ENCODE measurements at regions not wholly inside any gene's neighbourhood (a gene's known extent, or its start where the extent isn't known, plus 50 kb on each side); places are given as distances from the start of the nearest gene placed in this dataset.

GRCh38 chr2:236998236-236998635 is 87.5 kb upstream of the COPS8 start:
- Histone ChIP-seq H3K9ac (replicated peaks in 1 of 4; ENCODE audit: extremely low read depth in 1 of 4, low read depth in 3 of 4, low read length in 3 of 4) (no peak overlapping the region), H4K91ac (replicated peaks; ENCODE audit: insufficient read length, low read length) (no peak overlapping the region), H4K8ac (ENCODE audit: extremely low read depth, insufficient read depth, low read length) (no peak overlapping the region), H2BK5ac (ENCODE audit: low read depth, low read length) (no peak overlapping the region), H3K27me3 (replicated peaks in 1 of 4; ENCODE audit: control insufficient read depth in 3 of 4, extremely low read depth in 1 of 4, insufficient read depth in 3 of 4, low read length in 3 of 4) (no peaks in the 10 kb centered on the region), H3K4me2 (ENCODE audit: insufficient read depth in 1 of 2, low read depth in 2 of 2, low read length in 2 of 2) (no peak overlapping the region), H3K4ac (replicated peaks; ENCODE audit: insufficient read length, low read depth, low read length) (no peak overlapping the region), H4K5ac (ENCODE audit: insufficient read length, low read depth, low read length) (no peak overlapping the region), H3K23me2 (ENCODE audit: low read depth, low read length) (no peaks in the 10 kb centered on the region), H2BK120ac (replicated peaks; ENCODE audit: low read depth, low read length) (no peak overlapping the region), H2AFZ (ENCODE audit: low read length) (no peak overlapping the region), H3K36me3 (ENCODE audit: control insufficient read depth in 2 of 4, insufficient read depth in 4 of 4, low read length in 3 of 4) (no peaks in the 10 kb centered on the region), H2BK12ac (ENCODE audit: low read depth, low read length) (no peak overlapping the region), H3K4me3 (ENCODE audit: extremely low read depth in 1 of 4, insufficient read depth in 2 of 4, low read depth in 3 of 4, low read length in 4 of 4) (no peak overlapping the region), H2BK20ac (ENCODE audit: low read length) (no peak overlapping the region), H3K56ac (replicated peaks; ENCODE audit: insufficient read length, low read depth, low read length) (no peak overlapping the region), H2BK15ac (ENCODE audit: low read length) (no peak overlapping the region), H3K14ac (ENCODE audit: insufficient read length) (no peak overlapping the region), H3K18ac (ENCODE audit: extremely low read depth, low read length) (no peak overlapping the region), H3K9me3 (ENCODE audit: insufficient read depth in 2 of 2, low read depth in 1 of 2, low read length in 1 of 2) (peaks cover 12 to 14% of the 10 kb centered on the region in 2 experiments), H2AK5ac (ENCODE audit: low read depth, low read length) (no peak overlapping the region), H3K79me2 (ENCODE audit: control insufficient read depth in 1 of 2, insufficient read depth in 2 of 2, low read length in 2 of 2) (no peaks in the 10 kb centered on the region), H3K79me1 (ENCODE audit: low read depth, low read length) (no peaks in the 10 kb centered on the region), H3K23ac (ENCODE audit: insufficient read length) (no peak overlapping the region), H3K27ac (ENCODE audit: low read depth, low read length) (no peak overlapping the region), H3K4me1 (replicated peaks in 1 of 4; ENCODE audit: control insufficient read depth in 3 of 4, insufficient read depth in 4 of 4, low read length in 3 of 4) (peaks cover 3 to 11% (median 4%) of the 10 kb centered on the region in 4 experiments; a peak in 5 of 7 replicates), H4K20me1 (replicated peaks in 1 of 2; ENCODE audit: control insufficient read depth in 1 of 2, insufficient read depth in 2 of 2, low read length in 2 of 2) (no peaks in the 10 kb centered on the region)
- 100% methylated on average over 1 of the region's 1 CpG; no CpG with 5 or more reads in 1 of the 2 experiments for WGBS, 2 experiments (ENCODE audit: extremely low coverage in 1 of 2, insufficient coverage in 1 of 2, insufficient read length in 1 of 2, insufficient replicate concordance in 2 of 2, low coverage in 1 of 2, low lambda C conversion rate in 2 of 2, missing lambda C conversion rate in 1 of 2)
- CTCF ChIA-PET (ENCODE audit: partially characterized antibody): interaction anchor here (1.4 kb wide), 1 partner anchor 29 kb away, joined by 4 read pairs; no protein-coding TSS in a partner anchor
- DNase-seq (ENCODE audit: low read depth in 1 of 2, low spot score in 2 of 2) (no peak), FAIRE-seq (no peak)
- POLR2A ChIA-PET (ENCODE audit: partially characterized antibody): no interaction called here
- no peak for TF ChIP-seq USF2 (IDR thresholded peaks at IDR 0.05; ENCODE audit: low read length)
- no peak for TF ChIP-seq POLR2A (IDR thresholded peaks at IDR 0.05; ENCODE audit: control extremely low read depth in 1 of 2, low read depth in 2 of 2, low read length in 2 of 2)
- no peak for TF ChIP-seq POU5F1 (IDR thresholded peaks at IDR 0.05; ENCODE audit: low read depth, low read length)
- TF ChIP-seq CBX8 (IDR thresholded peaks at IDR 0.05; ENCODE audit: borderline replicate concordance, low read depth, low read length): no peak
- no peak for TF ChIP-seq MAX (IDR thresholded peaks at IDR 0.05)
- no peak for TF ChIP-seq SP1 (IDR thresholded peaks at IDR 0.05; ENCODE audit: low read depth, low read length)
- no peak for TF ChIP-seq EGR1 (IDR thresholded peaks at IDR 0.05; ENCODE audit: borderline replicate concordance, low read depth, low read length)
- no peak for TF ChIP-seq CEBPB (IDR thresholded peaks at IDR 0.05; ENCODE audit: low read depth, low read length)
- no peak for TF ChIP-seq KDM1A (IDR thresholded peaks at IDR 0.05; ENCODE audit: borderline replicate concordance, low read length)
- no peak for TF ChIP-seq CHD2 (IDR thresholded peaks at IDR 0.05; ENCODE audit: low read length)
- no peak for TF ChIP-seq JUN (IDR thresholded peaks at IDR 0.05; ENCODE audit: low read depth, low read length)
- no peak for TF ChIP-seq CTBP2 (IDR thresholded peaks at IDR 0.05; ENCODE audit: borderline replicate concordance, insufficient read depth, insufficient read length, low read length)
- TF ChIP-seq CREB1 (IDR thresholded peaks at IDR 0.05): no peak
- TF ChIP-seq GABPA (IDR thresholded peaks at IDR 0.05; ENCODE audit: borderline replicate concordance, insufficient read depth, low read length): no peak
- TF ChIP-seq BRCA1 (IDR thresholded peaks at IDR 0.05; ENCODE audit: low read depth, low read length): no peak

Measured in H1 (cell line).